ENCODE measurements at regions not wholly inside any gene's neighbourhood (a gene's known extent, or its start where the extent isn't known, plus 50 kb on each side); places are given as distances from the start of the nearest gene placed in this dataset.

- no peaks in the 10 kb centered on the region for H3K9me3 ChIP-seq (ENCODE audit: control insufficient read depth, low read length)
- no peak for TF ChIP-seq CTCF (conservative IDR thresholded peaks at IDR 0.05)
- Mint-ChIP-seq H3K9me3 (peaks cover 3% of the 10 kb centered on the region), H3K36me3 (ENCODE audit: low read depth) (no peaks in the 10 kb centered on the region), H3K4me3 (no peak overlapping the region), H3K4me1 (peaks cover 18% of the 10 kb centered on the region), H3K27me3 (ENCODE audit: insufficient read depth) (peaks cover 43% of the 10 kb centered on the region), H3K27ac (no peak overlapping the region)
- H3K4me3 ChIP-seq (ENCODE audit: low read length): no peak overlapping the region
- 60% methylated on average over 2 of the region's 2 CpGs; no CpG with 5 or more reads in 1 of the 2 experiments for WGBS, 2 experiments (ENCODE audit: insufficient coverage in 1 of 2, insufficient read length in 1 of 2)
- H3K4me1 ChIP-seq (ENCODE audit: control insufficient read depth, insufficient read depth, low read length): peaks cover 6% of the 10 kb centered on the region
- DNase-seq: no peak
- no peaks in the 10 kb centered on the region for H3K36me3 ChIP-seq (ENCODE audit: control insufficient read depth, insufficient read depth, low read length)
- H3K9ac ChIP-seq (ENCODE audit: extremely low read depth, low read length, poor library complexity, severe bottlenecking): no peak overlapping the region
- no peak overlapping the region for H3K27ac ChIP-seq (ENCODE audit: low read depth, low read length)
- peaks cover 11% of the 10 kb centered on the region for H3K27me3 ChIP-seq (ENCODE audit: control insufficient read depth, insufficient read depth, low read length, poor library complexity, severe bottlenecking)
Observed at GRCh38 chr16:80208015-80208414, 332.8 kb upstream of the DYNLRB2 start.

- H3K27ac ChIP-seq (ENCODE audit: low read depth, low read length): no peak overlapping the region
- no peak overlapping the region for H3K27ac Mint-ChIP-seq
- 92 to 98% methylated on average over 3 of the region's 3 CpGs for WGBS, 2 experiments (ENCODE audit: insufficient coverage in 1 of 2, insufficient read length in 1 of 2)
Observed at GRCh38 chr16:80203821-80204220, 337.0 kb upstream of the DYNLRB2 start.

GRCh38 chr16:80202831-80203413 lies 337.9 kb upstream of the DYNLRB2 start:
- WGBS, 2 experiments (ENCODE audit: insufficient coverage in 1 of 2, insufficient read length in 1 of 2): 81 to 100% methylated on average over 1 to 4 of the region's 4 CpGs
- no peaks in the 10 kb centered on the region for H3K9me3 ChIP-seq (ENCODE audit: control insufficient read depth, low read length)
- H3K9me3 Mint-ChIP-seq: peaks cover 3% of the 10 kb centered on the region
- H3K27ac ChIP-seq (ENCODE audit: low read depth, low read length): no peak overlapping the region
- TF ChIP-seq CTCF (conservative IDR thresholded peaks at IDR 0.05): no peak
- H3K27me3 ChIP-seq (ENCODE audit: control insufficient read depth, insufficient read depth, low read length, poor library complexity, severe bottlenecking): peaks cover 21% of the 10 kb centered on the region
- peaks cover 13% of the 10 kb centered on the region for H3K4me1 Mint-ChIP-seq
- H3K4me3 ChIP-seq (ENCODE audit: low read length): no peak overlapping the region
- no peak overlapping the region for H3K27ac Mint-ChIP-seq
- no peak for DNase-seq
- peaks cover 5% of the 10 kb centered on the region for H3K4me1 ChIP-seq (ENCODE audit: control insufficient read depth, insufficient read depth, low read length)
- no peaks in the 10 kb centered on the region for H3K36me3 Mint-ChIP-seq (ENCODE audit: low read depth)
- no peaks in the 10 kb centered on the region for H3K36me3 ChIP-seq (ENCODE audit: control insufficient read depth, insufficient read depth, low read length)
- no peak overlapping the region for H3K9ac ChIP-seq (ENCODE audit: extremely low read depth, low read length, poor library complexity, severe bottlenecking)
- H3K27me3 Mint-ChIP-seq (ENCODE audit: insufficient read depth): peaks cover 67% of the 10 kb centered on the region
- H3K4me3 Mint-ChIP-seq: no peak overlapping the region

More at GRCh38 chr16:80203821-80204220, 337.0 kb upstream of the DYNLRB2 start:
- H3K4me3 Mint-ChIP-seq: no peak overlapping the region
- Histone ChIP-seq H3K4me1 (ENCODE audit: control insufficient read depth, insufficient read depth, low read length) (peaks cover 4% of the 10 kb centered on the region), H3K36me3 (ENCODE audit: control insufficient read depth, insufficient read depth, low read length) (no peaks in the 10 kb centered on the region), H3K27me3 (ENCODE audit: control insufficient read depth, insufficient read depth, low read length, poor library complexity, severe bottlenecking) (peaks cover 21% of the 10 kb centered on the region), H3K4me3 (ENCODE audit: low read length) (no peak overlapping the region), H3K9ac (ENCODE audit: extremely low read depth, low read length, poor library complexity, severe bottlenecking) (no peak overlapping the region), H3K9me3 (ENCODE audit: control insufficient read depth, low read length) (no peaks in the 10 kb centered on the region)
- no peak for DNase-seq
- peaks cover 3% of the 10 kb centered on the region for H3K9me3 Mint-ChIP-seq
- H3K4me1 Mint-ChIP-seq: peaks cover 9% of the 10 kb centered on the region
- no peaks in the 10 kb centered on the region for H3K36me3 Mint-ChIP-seq (ENCODE audit: low read depth)
- TF ChIP-seq CTCF (conservative IDR thresholded peaks at IDR 0.05): no peak
- H3K27me3 Mint-ChIP-seq (ENCODE audit: insufficient read depth): peaks cover 69% of the 10 kb centered on the region
